H1 (cell line): ENCODE measurements at regions not wholly inside any gene's neighbourhood (a gene's known extent, or its start where the extent isn't known, plus 50 kb on each side); places are given as distances from the start of the nearest gene placed in this dataset.

Source experiments
- CTCF ChIA-PET: fragments of 300-600 bp; sonication (Branson Sonifier 250); formaldehyde crosslinking; loops from one replicate; lab custom pipeline; 2021; ENCODE audit not compliant: partially characterized antibody; lab: Charles Lee
- POLR2A ChIA-PET: fragments of 300-600 bp; sonication (Branson Sonifier 250); formaldehyde crosslinking; loops from one replicate; lab custom pipeline; 2021; ENCODE audit warnings: inconsistent platforms; ENCODE audit not compliant: partially characterized antibody; lab: Charles Lee
- DNase-seq, 2 experiments: peaks; one replicate each; pipeline versions ENCODE4 v3.0.0 to v3.0.0-alpha.2; 2010 to 2022; ENCODE audit warnings: low spot score in 2 of 2, low read depth in 1 of 2, mixed read lengths in 1 of 2
- FAIRE-seq: peaks from 2 replicates; lab custom pipeline; 2011; peaks lifted over from hg19 to GRCh38; lab: Jason Lieb, UNC
- H2AFZ ChIP-seq: 2 replicates; pipeline ENCODE4 v1.8.1; 2012; ENCODE audit warnings: low read length, inconsistent platforms
- H2AK5ac ChIP-seq: 2 replicates; pipeline ENCODE4 v1.6.1; 2013; ENCODE audit warnings: low read depth, low read length
- H2BK120ac ChIP-seq: replicated peaks from 2 replicates; pipeline ENCODE3; 2013; ENCODE audit warnings: low read depth, low read length, inconsistent platforms
- H2BK12ac ChIP-seq: 2 replicates; pipeline ENCODE4 v1.6.1; 2013; ENCODE audit warnings: low read depth, low read length
- H2BK15ac ChIP-seq: 2 replicates; pipeline ENCODE4 v1.6.1; 2013; ENCODE audit warnings: low read length
- H2BK20ac ChIP-seq: 2 replicates; pipeline ENCODE4 v1.6.1; 2013; ENCODE audit warnings: low read length
- H2BK5ac ChIP-seq: 2 replicates; pipeline ENCODE4 v1.6.1; 2013; ENCODE audit warnings: low read depth, low read length
- H3K14ac ChIP-seq: 2 replicates; pipeline ENCODE4 v1.6.1; 2013; ENCODE audit warnings: inconsistent platforms; ENCODE audit not compliant: insufficient read length
- H3K18ac ChIP-seq: 2 replicates; pipeline ENCODE4 v1.6.1; 2013; ENCODE audit warnings: low read length; ENCODE audit errors: extremely low read depth
- H3K23ac ChIP-seq: 2 replicates; pipeline ENCODE4 v1.6.1; 2013; ENCODE audit warnings: inconsistent platforms; ENCODE audit not compliant: insufficient read length
- H3K23me2 ChIP-seq: 2 replicates; pipeline ENCODE4 v1.6.1; 2013; ENCODE audit warnings: low read depth, low read length
- H3K27ac ChIP-seq: 2 replicates; pipeline ENCODE4 v1.6.1; 2011; ENCODE audit warnings: low read depth, low read length, inconsistent platforms
- H3K27me3 ChIP-seq, 4 experiments: replicated peaks in 1 of 4; 1 replicate in 1 of 4; 2 replicates in 3 of 4; pipeline versions ENCODE4 v1.6.1 to v1.8.1; 2011 to 2013; ENCODE audit warnings: low read length in 3 of 4, mild to moderate bottlenecking in 3 of 4, inconsistent platforms in 2 of 4, mixed read lengths in 2 of 4, moderate library complexity in 1 of 4; ENCODE audit not compliant: control insufficient read depth in 3 of 4, insufficient read depth in 3 of 4; ENCODE audit errors: extremely low read depth in 1 of 4
- H3K36me3 ChIP-seq, 4 experiments: 2 replicates each; pipeline versions ENCODE4 v1.6.1 to v1.8.1; 2011 to 2013; ENCODE audit warnings: mild to moderate bottlenecking in 4 of 4, low read length in 3 of 4, moderate library complexity in 2 of 4, control low read depth in 1 of 4, inconsistent platforms in 1 of 4; ENCODE audit not compliant: insufficient read depth in 4 of 4, control insufficient read depth in 2 of 4
- H3K4ac ChIP-seq: replicated peaks from 2 replicates; pipeline ENCODE3; 2013; ENCODE audit warnings: low read length, low read depth, mixed read lengths, inconsistent platforms; ENCODE audit not compliant: insufficient read length
- H3K4me1 ChIP-seq, 4 experiments: replicated peaks in 1 of 4; 1 replicate in 1 of 4; 2 replicates in 3 of 4; pipeline versions ENCODE4 v1.6.1 to v1.8.1; 2011 to 2013; ENCODE audit warnings: low read length in 3 of 4, inconsistent platforms in 2 of 4, mixed read lengths in 1 of 4; ENCODE audit not compliant: insufficient read depth in 4 of 4, control insufficient read depth in 3 of 4
- H3K4me2 ChIP-seq, 2 experiments: 2 replicates each; pipeline versions ENCODE4 v1.6.1 to v1.8.1; 2011 to 2013; ENCODE audit warnings: low read depth in 2 of 2, low read length in 2 of 2, control low read depth in 1 of 2, inconsistent platforms in 1 of 2, mild to moderate bottlenecking in 1 of 2; ENCODE audit not compliant: insufficient read depth in 1 of 2
- H3K4me3 ChIP-seq, 4 experiments: fragments of 200-600, 300-600 bp in 1 of 4; sonication (generic), shearing (Covaris generic), sonication (Bioruptor Twin) in 1 of 4; 2 replicates each; pipeline versions ENCODE4 v1.5.1 to v1.8.1; 2011 to 2016; ENCODE audit warnings: low read length in 4 of 4, low read depth in 3 of 4, control low read depth in 2 of 4, inconsistent platforms in 2 of 4, mild to moderate bottlenecking in 2 of 4, mixed read lengths in 1 of 4, moderate library complexity in 1 of 4; ENCODE audit not compliant: insufficient read depth in 2 of 4; ENCODE audit errors: extremely low read depth in 1 of 4
- H3K56ac ChIP-seq: replicated peaks from 2 replicates; pipeline ENCODE3; 2013; ENCODE audit warnings: low read depth, mild to moderate bottlenecking, mixed read lengths, low read length, inconsistent platforms; ENCODE audit not compliant: insufficient read length
- H3K79me1 ChIP-seq: 2 replicates; pipeline ENCODE4 v1.6.1; 2013; ENCODE audit warnings: low read depth, low read length, control low read depth
- H3K79me2 ChIP-seq, 2 experiments: 2 replicates each; pipeline versions ENCODE4 v1.6.1 to v1.8.1; 2012 to 2013; ENCODE audit warnings: low read length in 2 of 2, mild to moderate bottlenecking in 2 of 2, inconsistent platforms in 1 of 2; ENCODE audit not compliant: insufficient read depth in 2 of 2, control insufficient read depth in 1 of 2
- H3K9ac ChIP-seq, 4 experiments: replicated peaks in 1 of 4; 1 replicate in 1 of 4; 2 replicates in 3 of 4; pipeline versions ENCODE4 v1.6.1 to v1.8.1; 2011 to 2013; ENCODE audit warnings: low read depth in 3 of 4, low read length in 3 of 4, control low read depth in 2 of 4, mild to moderate bottlenecking in 2 of 4, moderate library complexity in 2 of 4, inconsistent platforms in 1 of 4; ENCODE audit errors: extremely low read depth in 1 of 4
- H3K9me3 ChIP-seq, 2 experiments: 2 replicates each; pipeline versions ENCODE4 v1.6.1 to v1.8.1; 2012 to 2013; ENCODE audit warnings: mild to moderate bottlenecking in 2 of 2, moderate library complexity in 2 of 2, control low read depth in 1 of 2, inconsistent platforms in 1 of 2, low read depth in 1 of 2, low read length in 1 of 2, mixed read lengths in 1 of 2; ENCODE audit not compliant: insufficient read depth in 2 of 2
- H4K20me1 ChIP-seq, 2 experiments: replicated peaks in 1 of 2; 2 replicates each; pipeline versions ENCODE3 to v1.8.1; 2011 to 2013; ENCODE audit warnings: inconsistent platforms in 2 of 2, low read length in 2 of 2, mild to moderate bottlenecking in 1 of 2; ENCODE audit not compliant: insufficient read depth in 2 of 2, control insufficient read depth in 1 of 2
- H4K5ac ChIP-seq: 2 replicates; pipeline ENCODE4 v1.6.1; 2013; ENCODE audit warnings: low read length, low read depth, mixed read lengths, inconsistent platforms; ENCODE audit not compliant: insufficient read length
- H4K8ac ChIP-seq: 2 replicates; pipeline ENCODE4 v1.8.0; 2013; ENCODE audit warnings: mild to moderate bottlenecking, moderate library complexity, low read length, inconsistent platforms; ENCODE audit not compliant: insufficient read depth; ENCODE audit errors: extremely low read depth
- H4K91ac ChIP-seq: replicated peaks from 2 replicates; pipeline ENCODE3; 2013; ENCODE audit warnings: low read length, mixed read lengths, inconsistent platforms; ENCODE audit not compliant: insufficient read length
- HDAC6 ChIP-seq: IDR thresholded peaks from one replicate; pipeline ENCODE4 v1.7.1; 2012; ENCODE audit warnings: low read depth, mild to moderate bottlenecking, inconsistent platforms, low read length, moderate library complexity

DNA sequence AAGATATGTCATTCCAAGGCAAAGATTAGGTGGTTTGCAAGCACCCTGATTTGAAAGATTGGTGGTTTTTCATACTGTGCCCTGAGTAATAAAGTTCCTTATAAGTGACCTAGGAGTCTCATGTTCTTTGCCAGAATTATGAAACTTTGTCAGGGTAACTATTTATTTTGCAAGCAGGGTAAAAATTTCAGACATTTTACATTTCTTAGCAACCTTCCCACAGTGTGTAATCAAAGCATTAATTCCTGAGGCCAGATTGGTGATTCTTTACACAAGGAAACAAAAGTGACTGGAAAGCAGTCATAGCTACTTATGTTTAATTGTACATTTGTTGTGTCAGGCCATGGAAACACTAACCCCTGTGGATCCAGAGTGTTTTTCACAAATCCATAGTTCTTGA, 998.0 kb upstream of the B3GALT2 start:
- Histone ChIP-seq H3K79me1 (no peaks in the 10 kb centered on the region), H2BK12ac (no peak overlapping the region), H3K4me3 (no peak overlapping the region), H3K23ac (no peak overlapping the region), H3K4me2 (no peak overlapping the region), H4K20me1 (no peaks in the 10 kb centered on the region), H2BK120ac (no peak overlapping the region), H3K27ac (no peak overlapping the region), H3K14ac (no peak overlapping the region), H3K56ac (no peak overlapping the region), H3K27me3 (no peaks in the 10 kb centered on the region), H2AK5ac (no peak overlapping the region), H3K4me1 (no peaks in the 10 kb centered on the region), H3K9me3 (no peaks in the 10 kb centered on the region), H3K79me2 (no peaks in the 10 kb centered on the region), H2BK5ac (no peak overlapping the region), H2BK15ac (no peak overlapping the region), H3K4ac (no peak overlapping the region), H4K91ac (no peak overlapping the region), H3K9ac (no peak overlapping the region), H4K8ac (no peak overlapping the region), H4K5ac (no peak overlapping the region), H3K36me3 (no peaks in the 10 kb centered on the region), H2BK20ac (no peak overlapping the region), H3K23me2 (no peaks in the 10 kb centered on the region; the same call in 1 of the 2 replicates), H2AFZ (no peak overlapping the region), H3K18ac (no peak overlapping the region)
- no peak for FAIRE-seq
- ChIA-PET POLR2A (no interaction called here), CTCF (interaction anchor here (1.6 kb wide), 1 partner anchor 9 kb away, joined by 4 read pairs; no protein-coding TSS in a partner anchor)
- no peak for TF ChIP-seq HDAC6
- DNase-seq, result no peak
